ENCODE measurements at regions not wholly inside any gene's neighbourhood (a gene's known extent, or its start where the extent isn't known, plus 50 kb on each side); places are given as distances from the start of the nearest gene placed in this dataset.

DNA sequence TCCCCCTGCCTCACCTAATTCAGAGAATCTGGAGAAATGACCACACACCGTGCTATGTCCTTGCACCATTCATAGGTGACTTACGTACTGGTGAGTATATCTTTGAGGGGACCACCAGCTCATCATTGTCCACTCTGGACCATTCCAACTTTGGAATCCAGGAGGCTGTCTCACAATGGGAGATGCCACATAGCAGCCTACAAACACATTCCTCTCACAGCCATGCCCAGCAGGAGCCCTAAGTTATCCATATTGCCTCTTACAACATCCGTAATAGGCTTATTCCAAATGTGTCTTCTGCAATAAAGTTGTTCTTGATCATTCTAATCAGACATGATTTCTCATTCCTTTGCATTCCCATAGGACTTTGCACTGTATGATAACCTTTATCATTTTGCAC lies 436.7 kb downstream of the EFNB2 start:
- H3K36me3 ChIP-seq = no peaks in the 10 kb centered on the region
- no peak overlapping the region for H3K4me3 ChIP-seq (replicated peaks in 1 of 3)
- peaks cover 0 to 6% of the 10 kb centered on the region in 2 donors for H3K4me1 ChIP-seq
- H3K9me3 ChIP-seq = no peaks in the 10 kb centered on the region
- WGBS, 2 donors = 94 to 98% methylated on average over 3 of the region's 3 CpGs
- intact Hi-C loops (cut with DNase I) = no loop called here
- H3K27me3 ChIP-seq = no peaks in the 10 kb centered on the region
- no peak for DNase-seq
- H3K27ac ChIP-seq = no peak overlapping the region
- TF ChIP-seq CTCF (IDR thresholded peaks at IDR 0.05) (no peak), POLR2A (IDR thresholded peaks at IDR 0.05) (no peak)

GRCh38 chr13:106096661-106097092 lies 438.8 kb downstream of the EFNB2 start:
- no peak for DNase-seq
- Histone ChIP-seq H3K9me3 (no peaks in the 10 kb centered on the region), H3K27ac (no peak overlapping the region), H3K4me3 (replicated peaks in 1 of 3) (no peak overlapping the region), H3K36me3 (no peaks in the 10 kb centered on the region), H3K4me1 (peaks cover 0 to 6% of the 10 kb centered on the region in 2 donors), H3K27me3 (no peaks in the 10 kb centered on the region)
- 92 to 97% methylated on average over 4 of the region's 4 CpGs for WGBS, 2 donors
- intact Hi-C loops (cut with DNase I) = no loop called here
- TF ChIP-seq POLR2A (IDR thresholded peaks at IDR 0.05) (no peak), CTCF (IDR thresholded peaks at IDR 0.05) (no peak)

DNA sequence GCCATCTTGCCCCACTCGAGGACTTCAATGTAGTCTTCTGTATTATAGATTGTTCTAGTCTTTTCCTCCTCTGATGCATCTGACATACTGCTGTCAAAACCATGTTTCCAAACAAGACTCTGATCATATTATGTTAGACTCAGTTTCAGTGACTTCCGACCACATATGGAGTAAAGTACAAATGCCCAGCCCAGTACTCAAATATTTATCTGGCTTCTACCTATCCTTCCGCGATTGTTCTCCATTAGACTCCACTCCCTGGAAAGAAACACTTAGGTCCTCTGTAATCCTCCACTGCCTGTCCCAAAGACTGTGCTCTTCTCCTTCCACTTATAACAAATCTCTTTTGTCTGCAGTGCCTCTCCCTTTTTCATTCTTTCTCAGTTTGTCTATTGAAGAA lies 439.5 kb downstream of the EFNB2 start:
- no peak for DNase-seq
- no peak overlapping the region for H3K27ac ChIP-seq
- no peaks in the 10 kb centered on the region for H3K27me3 ChIP-seq
- H3K4me1 ChIP-seq = peaks cover 0 to 6% of the 10 kb centered on the region in 2 donors
- no peak overlapping the region for H3K4me3 ChIP-seq (replicated peaks in 1 of 3)
- intact Hi-C loops (cut with DNase I) = no loop called here
- no peaks in the 10 kb centered on the region for H3K9me3 ChIP-seq
- H3K36me3 ChIP-seq = no peaks in the 10 kb centered on the region
- 95 to 97% methylated on average over 4 of the region's 4 CpGs for WGBS, 2 donors
- no peak for TF ChIP-seq POLR2A (IDR thresholded peaks at IDR 0.05)
- no peak for TF ChIP-seq CTCF (IDR thresholded peaks at IDR 0.05)

DNA sequence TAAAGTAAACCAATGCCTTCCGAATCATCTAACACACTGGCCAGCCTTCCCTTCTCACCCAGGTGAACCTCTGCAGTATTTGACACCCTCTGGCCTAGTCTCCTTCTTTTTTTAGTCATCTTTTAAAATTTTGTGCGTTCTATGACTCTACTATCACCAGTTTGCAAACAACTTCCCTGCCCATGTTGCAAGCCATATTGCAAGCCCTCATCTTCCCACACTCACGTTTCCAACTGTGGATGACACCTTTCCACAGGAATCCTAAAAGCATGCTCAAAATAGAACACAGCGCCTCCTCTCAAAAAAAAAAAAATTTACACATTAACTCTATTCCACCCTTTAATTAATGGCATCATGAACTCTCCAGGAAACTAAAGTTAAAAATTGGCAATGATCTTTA lies 440.1 kb downstream of the EFNB2 start:
- H3K9me3 ChIP-seq = no peaks in the 10 kb centered on the region
- no peak overlapping the region for H3K27ac ChIP-seq
- peaks cover 0 to 4% of the 10 kb centered on the region in 2 donors for H3K4me1 ChIP-seq
- H3K4me3 ChIP-seq (replicated peaks in 1 of 3) = no peak overlapping the region
- intact Hi-C loops (cut with DNase I) = no loop called here
- WGBS, 2 donors = 92 to 96% methylated on average over 4 of the region's 4 CpGs
- no peaks in the 10 kb centered on the region for H3K27me3 ChIP-seq
- TF ChIP-seq CTCF (IDR thresholded peaks at IDR 0.05) (no peak), POLR2A (IDR thresholded peaks at IDR 0.05) (no peak)
- no peaks in the 10 kb centered on the region for H3K36me3 ChIP-seq
- DNase-seq = no peak

DNA sequence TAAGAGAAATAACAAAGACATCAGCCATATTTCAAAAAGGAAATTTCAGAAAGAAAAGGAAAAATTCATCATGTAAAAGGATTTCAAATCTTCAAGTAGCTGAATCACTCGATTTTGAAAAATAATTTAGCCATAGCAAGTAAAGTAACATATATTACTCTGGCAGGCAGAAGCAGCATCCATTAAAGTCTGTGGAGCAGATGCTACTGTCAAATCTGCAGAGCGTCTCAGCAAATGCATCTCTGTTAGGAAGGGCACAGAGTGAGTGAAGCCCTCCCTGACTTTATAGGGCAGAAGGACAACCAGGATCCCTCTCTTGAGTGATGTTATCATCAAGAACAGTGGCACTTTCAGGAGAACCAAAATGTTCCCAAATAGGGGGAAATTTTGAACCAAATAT lies 445.5 kb downstream of the EFNB2 start:
- WGBS, 2 donors = 81 to 88% methylated on average over 2 of the region's 2 CpGs
- intact Hi-C loops (cut with DNase I) = no loop called here
- H3K9me3 ChIP-seq = no peaks in the 10 kb centered on the region
- no peak overlapping the region for H3K27ac ChIP-seq
- no peaks in the 10 kb centered on the region for H3K4me1 ChIP-seq
- no peak overlapping the region for H3K4me3 ChIP-seq (replicated peaks in 1 of 3)
- no peak for DNase-seq
- H3K36me3 ChIP-seq = no peaks in the 10 kb centered on the region
- no peaks in the 10 kb centered on the region for H3K27me3 ChIP-seq
- TF ChIP-seq CTCF (IDR thresholded peaks at IDR 0.05) = no peak
- TF ChIP-seq POLR2A (IDR thresholded peaks at IDR 0.05) = no peak

Measured in thyroid gland (tissue), 4 donors.